ENCODE measurements at regions not wholly inside any gene's neighbourhood (a gene's known extent, or its start where the extent isn't known, plus 50 kb on each side); places are given as distances from the start of the nearest gene placed in this dataset.

DNA sequence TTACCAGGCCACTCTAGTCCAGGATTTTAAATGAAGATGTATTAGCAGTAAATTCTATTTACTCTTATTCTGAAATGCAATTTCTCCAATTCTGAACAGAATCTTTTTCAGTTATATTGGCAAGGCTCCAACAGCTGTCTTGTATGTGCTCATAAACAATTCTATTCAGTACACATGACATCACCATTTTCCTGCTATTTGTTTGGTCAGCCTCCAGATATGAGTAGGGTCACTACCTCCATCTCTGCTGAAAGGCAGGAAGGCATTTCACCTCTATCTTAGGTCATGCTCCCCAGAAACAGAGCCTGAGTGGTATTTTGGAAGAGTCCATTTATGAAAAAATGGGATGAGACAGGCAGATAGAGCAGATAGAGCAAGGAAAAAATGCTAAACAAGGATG lies 151.1 kb upstream of the ADGRL3 start:
- no peak for TF ChIP-seq TCF12 (IDR thresholded peaks at IDR 0.05; ENCODE audit: low read depth, low read length)
- TF ChIP-seq KDM5A (IDR thresholded peaks at IDR 0.05; ENCODE audit: low read length): no peak
- TF ChIP-seq, protein P1, sequence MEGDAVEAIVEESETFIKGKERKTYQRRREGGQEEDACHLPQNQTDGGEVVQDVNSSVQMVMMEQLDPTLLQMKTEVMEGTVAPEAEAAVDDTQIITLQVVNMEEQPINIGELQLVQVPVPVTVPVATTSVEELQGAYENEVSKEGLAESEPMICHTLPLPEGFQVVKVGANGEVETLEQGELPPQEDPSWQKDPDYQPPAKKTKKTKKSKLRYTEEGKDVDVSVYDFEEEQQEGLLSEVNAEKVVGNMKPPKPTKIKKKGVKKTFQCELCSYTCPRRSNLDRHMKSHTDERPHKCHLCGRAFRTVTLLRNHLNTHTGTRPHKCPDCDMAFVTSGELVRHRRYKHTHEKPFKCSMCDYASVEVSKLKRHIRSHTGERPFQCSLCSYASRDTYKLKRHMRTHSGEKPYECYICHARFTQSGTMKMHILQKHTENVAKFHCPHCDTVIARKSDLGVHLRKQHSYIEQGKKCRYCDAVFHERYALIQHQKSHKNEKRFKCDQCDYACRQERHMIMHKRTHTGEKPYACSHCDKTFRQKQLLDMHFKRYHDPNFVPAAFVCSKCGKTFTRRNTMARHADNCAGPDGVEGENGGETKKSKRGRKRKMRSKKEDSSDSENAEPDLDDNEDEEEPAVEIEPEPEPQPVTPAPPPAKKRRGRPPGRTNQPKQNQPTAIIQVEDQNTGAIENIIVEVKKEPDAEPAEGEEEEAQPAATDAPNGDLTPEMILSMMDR (IDR thresholded peaks at IDR 0.05; ENCODE audit: control extremely low read depth in 1 of 3, insufficient read depth in 1 of 3, low read depth in 1 of 3, low read length in 3 of 3): no peak
- TF ChIP-seq, protein P2, sequence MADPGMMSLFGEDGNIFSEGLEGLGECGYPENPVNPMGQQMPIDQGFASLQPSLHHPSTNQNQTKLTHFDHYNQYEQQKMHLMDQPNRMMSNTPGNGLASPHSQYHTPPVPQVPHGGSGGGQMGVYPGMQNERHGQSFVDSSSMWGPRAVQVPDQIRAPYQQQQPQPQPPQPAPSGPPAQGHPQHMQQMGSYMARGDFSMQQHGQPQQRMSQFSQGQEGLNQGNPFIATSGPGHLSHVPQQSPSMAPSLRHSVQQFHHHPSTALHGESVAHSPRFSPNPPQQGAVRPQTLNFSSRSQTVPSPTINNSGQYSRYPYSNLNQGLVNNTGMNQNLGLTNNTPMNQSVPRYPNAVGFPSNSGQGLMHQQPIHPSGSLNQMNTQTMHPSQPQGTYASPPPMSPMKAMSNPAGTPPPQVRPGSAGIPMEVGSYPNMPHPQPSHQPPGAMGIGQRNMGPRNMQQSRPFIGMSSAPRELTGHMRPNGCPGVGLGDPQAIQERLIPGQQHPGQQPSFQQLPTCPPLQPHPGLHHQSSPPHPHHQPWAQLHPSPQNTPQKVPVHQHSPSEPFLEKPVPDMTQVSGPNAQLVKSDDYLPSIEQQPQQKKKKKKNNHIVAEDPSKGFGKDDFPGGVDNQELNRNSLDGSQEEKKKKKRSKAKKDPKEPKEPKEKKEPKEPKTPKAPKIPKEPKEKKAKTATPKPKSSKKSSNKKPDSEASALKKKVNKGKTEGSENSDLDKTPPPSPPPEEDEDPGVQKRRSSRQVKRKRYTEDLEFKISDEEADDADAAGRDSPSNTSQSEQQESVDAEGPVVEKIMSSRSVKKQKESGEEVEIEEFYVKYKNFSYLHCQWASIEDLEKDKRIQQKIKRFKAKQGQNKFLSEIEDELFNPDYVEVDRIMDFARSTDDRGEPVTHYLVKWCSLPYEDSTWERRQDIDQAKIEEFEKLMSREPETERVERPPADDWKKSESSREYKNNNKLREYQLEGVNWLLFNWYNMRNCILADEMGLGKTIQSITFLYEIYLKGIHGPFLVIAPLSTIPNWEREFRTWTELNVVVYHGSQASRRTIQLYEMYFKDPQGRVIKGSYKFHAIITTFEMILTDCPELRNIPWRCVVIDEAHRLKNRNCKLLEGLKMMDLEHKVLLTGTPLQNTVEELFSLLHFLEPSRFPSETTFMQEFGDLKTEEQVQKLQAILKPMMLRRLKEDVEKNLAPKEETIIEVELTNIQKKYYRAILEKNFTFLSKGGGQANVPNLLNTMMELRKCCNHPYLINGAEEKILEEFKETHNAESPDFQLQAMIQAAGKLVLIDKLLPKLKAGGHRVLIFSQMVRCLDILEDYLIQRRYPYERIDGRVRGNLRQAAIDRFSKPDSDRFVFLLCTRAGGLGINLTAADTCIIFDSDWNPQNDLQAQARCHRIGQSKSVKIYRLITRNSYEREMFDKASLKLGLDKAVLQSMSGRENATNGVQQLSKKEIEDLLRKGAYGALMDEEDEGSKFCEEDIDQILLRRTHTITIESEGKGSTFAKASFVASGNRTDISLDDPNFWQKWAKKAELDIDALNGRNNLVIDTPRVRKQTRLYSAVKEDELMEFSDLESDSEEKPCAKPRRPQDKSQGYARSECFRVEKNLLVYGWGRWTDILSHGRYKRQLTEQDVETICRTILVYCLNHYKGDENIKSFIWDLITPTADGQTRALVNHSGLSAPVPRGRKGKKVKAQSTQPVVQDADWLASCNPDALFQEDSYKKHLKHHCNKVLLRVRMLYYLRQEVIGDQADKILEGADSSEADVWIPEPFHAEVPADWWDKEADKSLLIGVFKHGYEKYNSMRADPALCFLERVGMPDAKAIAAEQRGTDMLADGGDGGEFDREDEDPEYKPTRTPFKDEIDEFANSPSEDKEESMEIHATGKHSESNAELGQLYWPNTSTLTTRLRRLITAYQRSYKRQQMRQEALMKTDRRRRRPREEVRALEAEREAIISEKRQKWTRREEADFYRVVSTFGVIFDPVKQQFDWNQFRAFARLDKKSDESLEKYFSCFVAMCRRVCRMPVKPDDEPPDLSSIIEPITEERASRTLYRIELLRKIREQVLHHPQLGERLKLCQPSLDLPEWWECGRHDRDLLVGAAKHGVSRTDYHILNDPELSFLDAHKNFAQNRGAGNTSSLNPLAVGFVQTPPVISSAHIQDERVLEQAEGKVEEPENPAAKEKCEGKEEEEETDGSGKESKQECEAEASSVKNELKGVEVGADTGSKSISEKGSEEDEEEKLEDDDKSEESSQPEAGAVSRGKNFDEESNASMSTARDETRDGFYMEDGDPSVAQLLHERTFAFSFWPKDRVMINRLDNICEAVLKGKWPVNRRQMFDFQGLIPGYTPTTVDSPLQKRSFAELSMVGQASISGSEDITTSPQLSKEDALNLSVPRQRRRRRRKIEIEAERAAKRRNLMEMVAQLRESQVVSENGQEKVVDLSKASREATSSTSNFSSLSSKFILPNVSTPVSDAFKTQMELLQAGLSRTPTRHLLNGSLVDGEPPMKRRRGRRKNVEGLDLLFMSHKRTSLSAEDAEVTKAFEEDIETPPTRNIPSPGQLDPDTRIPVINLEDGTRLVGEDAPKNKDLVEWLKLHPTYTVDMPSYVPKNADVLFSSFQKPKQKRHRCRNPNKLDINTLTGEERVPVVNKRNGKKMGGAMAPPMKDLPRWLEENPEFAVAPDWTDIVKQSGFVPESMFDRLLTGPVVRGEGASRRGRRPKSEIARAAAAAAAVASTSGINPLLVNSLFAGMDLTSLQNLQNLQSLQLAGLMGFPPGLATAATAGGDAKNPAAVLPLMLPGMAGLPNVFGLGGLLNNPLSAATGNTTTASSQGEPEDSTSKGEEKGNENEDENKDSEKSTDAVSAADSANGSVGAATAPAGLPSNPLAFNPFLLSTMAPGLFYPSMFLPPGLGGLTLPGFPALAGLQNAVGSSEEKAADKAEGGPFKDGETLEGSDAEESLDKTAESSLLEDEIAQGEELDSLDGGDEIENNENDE (IDR thresholded peaks at IDR 0.05; ENCODE audit: insufficient replicate concordance, low read length): no peak
- no peak for TF ChIP-seq EZH2 (IDR thresholded peaks at IDR 0.05; ENCODE audit: low read depth, low read length, severe bottlenecking)
- no peak for TF ChIP-seq BRCA1 (IDR thresholded peaks at IDR 0.05; ENCODE audit: low read depth, low read length)
- TF ChIP-seq EP300 (IDR thresholded peaks at IDR 0.05; ENCODE audit: borderline replicate concordance in 1 of 2, low read depth in 2 of 2, low read length in 2 of 2): no peak
